Right atrium auricular region (tissue), 2 donors: ENCODE measurements at regions not wholly inside any gene's neighbourhood (a gene's known extent, or its start where the extent isn't known, plus 50 kb on each side); places are given as distances from the start of the nearest gene placed in this dataset.

Source experiments
- DNase-seq: peaks from one replicate; pipeline ENCODE4 v3.0.0-alpha.2; 2019; ENCODE audit warnings: low spot score
- H3K27ac ChIP-seq, 2 donors: fragments of 200-600 bp; sonication (generic); 1 replicate in 1 of 2; 2 replicates in 1 of 2; pipeline ENCODE4 v1.5.1; 2016 to 2019
- H3K27me3 ChIP-seq, 2 donors: fragments of 200-600 bp; sonication (generic); one replicate each; pipeline versions ENCODE4 v1.5.1 to v1.6.0; 2017 to 2019
- H3K36me3 ChIP-seq: fragments of 200-600 bp; sonication (generic); one replicate; pipeline ENCODE4 v1.5.1; 2016
- H3K4me1 ChIP-seq, 2 donors: fragments of 200-600 bp; sonication (generic); one replicate each; pipeline versions ENCODE4 v1.5.1 to v1.6.0; 2017 to 2019
- H3K4me3 ChIP-seq, 2 donors: fragments of 200-600 bp; sonication (generic); 1 replicate in 1 of 2; 2 replicates in 1 of 2; pipeline ENCODE4 v1.5.1; 2017 to 2019; ENCODE audit warnings: mild to moderate bottlenecking in 1 of 2, moderate library complexity in 1 of 2
- H3K9me3 ChIP-seq, 2 donors: fragments of 200-600 bp; sonication (generic); one replicate each; pipeline ENCODE4 v1.5.1; 2019
- CTCF ChIP-seq, 2 donors: fragments of 200-600 bp; sonication (generic); IDR thresholded peaks; one replicate each; pipeline ENCODE4 v1.5.1; 2019; ENCODE audit warnings: antibody characterized with exemption in 2 of 2

DNA sequence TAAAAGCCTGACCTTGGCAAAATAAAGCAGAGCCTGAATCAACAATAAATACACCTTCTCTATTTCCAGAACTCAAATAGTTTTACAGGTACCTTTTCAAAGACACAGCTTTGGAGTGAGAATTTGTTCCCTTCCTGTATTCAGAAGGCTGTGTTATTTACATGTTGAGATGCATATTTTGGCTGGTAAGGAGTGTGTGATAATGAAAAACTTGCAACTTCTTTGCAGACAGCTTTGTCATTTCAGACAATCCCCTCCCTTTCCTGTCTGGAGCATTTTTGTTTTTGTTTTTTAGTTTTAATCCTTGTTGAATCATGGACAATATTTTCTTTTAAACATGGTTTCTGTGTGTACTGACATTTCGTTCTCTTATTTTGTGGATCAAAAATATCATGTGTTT lies 493.8 kb downstream of the FAT4 start:
- no peaks in the 10 kb centered on the region for H3K9me3 ChIP-seq
- H3K36me3 ChIP-seq = no peaks in the 10 kb centered on the region
- no peak for DNase-seq
- no peaks in the 10 kb centered on the region for H3K27me3 ChIP-seq
- no peak overlapping the region for H3K4me3 ChIP-seq
- TF ChIP-seq CTCF (IDR thresholded peaks at IDR 0.05) = no peak
- no peak overlapping the region for H3K27ac ChIP-seq
- H3K4me1 ChIP-seq = no peaks in the 10 kb centered on the region

DNA sequence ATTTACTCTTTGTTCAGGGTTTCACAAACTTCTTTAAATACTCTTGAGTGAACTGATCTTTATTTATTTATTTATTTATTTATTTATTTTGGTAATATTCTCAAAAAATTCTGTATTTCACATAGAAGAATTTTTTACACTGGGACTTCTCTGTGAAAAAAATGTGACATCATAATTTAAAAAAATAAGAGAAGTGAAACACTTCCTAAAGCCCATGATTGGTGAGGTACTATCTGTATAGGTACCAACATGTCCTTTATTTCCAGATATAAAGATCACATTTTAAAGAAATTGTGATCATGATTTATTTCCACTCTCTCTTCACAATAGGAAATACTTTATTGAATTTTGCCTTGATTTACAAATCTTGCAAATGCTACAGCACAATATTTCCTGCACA lies 497.1 kb downstream of the FAT4 start:
- H3K4me3 ChIP-seq = no peak overlapping the region
- H3K27me3 ChIP-seq = no peaks in the 10 kb centered on the region
- no peaks in the 10 kb centered on the region for H3K36me3 ChIP-seq
- no peak overlapping the region for H3K27ac ChIP-seq
- H3K4me1 ChIP-seq = no peaks in the 10 kb centered on the region
- TF ChIP-seq CTCF (IDR thresholded peaks at IDR 0.05) = no peak
- no peaks in the 10 kb centered on the region for H3K9me3 ChIP-seq
- no peak for DNase-seq

- H3K4me3 ChIP-seq = no peak overlapping the region
- no peaks in the 10 kb centered on the region for H3K9me3 ChIP-seq
- no peak overlapping the region for H3K27ac ChIP-seq
- H3K27me3 ChIP-seq = no peaks in the 10 kb centered on the region
- no peak for TF ChIP-seq CTCF (IDR thresholded peaks at IDR 0.05)
- DNase-seq = no peak
- no peaks in the 10 kb centered on the region for H3K4me1 ChIP-seq
- no peaks in the 10 kb centered on the region for H3K36me3 ChIP-seq
These were observed 512.3 kb downstream of the FAT4 start for GRCh38 chr4:125826801-125827695.

- Histone ChIP-seq H3K36me3 (no peaks in the 10 kb centered on the region), H3K9me3 (no peaks in the 10 kb centered on the region), H3K4me3 (no peak overlapping the region), H3K4me1 (no peaks in the 10 kb centered on the region), H3K27ac (no peak overlapping the region), H3K27me3 (no peaks in the 10 kb centered on the region)
- no peak for DNase-seq
- no peak for TF ChIP-seq CTCF (IDR thresholded peaks at IDR 0.05)
These were observed 512.9 kb downstream of the FAT4 start for GRCh38 chr4:125827696-125828052.

DNA sequence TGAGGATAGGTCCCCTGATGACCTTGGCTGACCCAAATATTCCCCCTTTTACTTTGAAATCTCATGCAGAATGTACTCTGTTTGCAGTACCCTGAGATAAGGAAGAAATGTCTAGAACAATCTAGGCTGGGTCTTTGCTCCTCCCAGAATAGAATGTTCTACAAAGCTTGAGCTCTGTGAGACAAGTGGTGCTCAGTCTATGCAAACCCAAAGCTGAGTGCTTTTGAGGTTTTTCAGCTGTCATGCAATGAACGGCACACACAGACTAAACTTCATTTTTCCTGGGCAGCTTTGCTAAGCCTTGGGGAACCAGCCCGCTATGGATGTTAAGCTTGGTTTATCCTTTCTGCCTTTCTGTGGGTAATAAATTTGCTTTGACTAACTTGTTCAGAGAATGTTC lies 513.6 kb downstream of the FAT4 start:
- no peak for DNase-seq
- no peak overlapping the region for H3K4me3 ChIP-seq

More for the DNA sequence above, 513.6 kb downstream of the FAT4 start:
- Histone ChIP-seq H3K9me3 (no peaks in the 10 kb centered on the region), H3K27ac (no peak overlapping the region), H3K36me3 (no peaks in the 10 kb centered on the region), H3K4me1 (no peaks in the 10 kb centered on the region), H3K27me3 (no peaks in the 10 kb centered on the region)
- TF ChIP-seq CTCF (IDR thresholded peaks at IDR 0.05) = no peak
